Fibroblast of upper back skin (primary cell): ENCODE measurements at regions not wholly inside any gene's neighbourhood (a gene's known extent, or its start where the extent isn't known, plus 50 kb on each side); places are given as distances from the start of the nearest gene placed in this dataset.
"Not testable (repeated sequence)": the region's sequence is repeated elsewhere in the genome, so short reads cannot be mapped to it uniquely, and the experiment has no call there.

Source experiments
- DNase-seq: peaks from one replicate; pipeline ENCODE4 v3.0.0-alpha.2; 2013

DNA sequence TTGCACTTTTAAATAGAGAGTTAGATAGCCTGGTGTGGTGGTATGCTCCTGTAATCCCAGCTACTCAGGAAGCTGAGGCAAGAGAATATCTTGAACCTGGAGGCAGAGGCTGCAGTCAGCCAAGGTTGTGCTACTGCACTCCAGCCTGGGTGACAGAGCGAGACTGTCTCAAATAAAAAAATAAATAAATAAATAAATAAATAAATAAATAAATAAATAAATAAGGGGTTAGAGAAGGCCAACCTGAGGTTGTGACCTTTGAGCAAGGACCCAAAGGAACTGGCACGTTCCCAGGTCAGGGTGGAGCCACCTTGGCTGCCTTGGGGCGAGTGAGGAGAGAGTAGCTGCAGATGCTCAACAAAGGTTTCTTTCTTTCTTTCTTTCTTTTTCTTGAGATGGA lies 65.3 kb upstream of the TENM4 start:
- DNase-seq = no peak

DNA sequence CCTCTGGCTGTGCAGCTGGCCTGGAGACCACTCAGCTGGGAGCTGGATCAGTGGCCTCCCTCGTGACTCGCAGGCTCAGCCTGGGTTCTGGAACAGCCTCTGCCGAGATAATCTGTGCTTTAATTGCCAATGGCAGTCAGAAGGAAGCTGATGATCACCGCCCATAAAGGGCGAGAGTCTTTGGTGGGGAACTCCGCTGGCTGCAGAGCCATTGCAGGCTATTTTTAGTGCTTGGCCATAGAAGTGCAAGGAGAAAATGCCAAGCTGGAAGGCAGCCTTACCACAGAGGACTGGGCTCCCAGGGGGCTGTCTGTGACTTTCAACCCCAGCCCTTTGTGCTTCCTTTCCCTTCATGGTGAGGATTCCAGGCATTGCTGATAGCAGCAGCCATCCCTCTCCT lies 62.2 kb upstream of the TENM4 start:
- DNase-seq = peak; percentile 36

DNA sequence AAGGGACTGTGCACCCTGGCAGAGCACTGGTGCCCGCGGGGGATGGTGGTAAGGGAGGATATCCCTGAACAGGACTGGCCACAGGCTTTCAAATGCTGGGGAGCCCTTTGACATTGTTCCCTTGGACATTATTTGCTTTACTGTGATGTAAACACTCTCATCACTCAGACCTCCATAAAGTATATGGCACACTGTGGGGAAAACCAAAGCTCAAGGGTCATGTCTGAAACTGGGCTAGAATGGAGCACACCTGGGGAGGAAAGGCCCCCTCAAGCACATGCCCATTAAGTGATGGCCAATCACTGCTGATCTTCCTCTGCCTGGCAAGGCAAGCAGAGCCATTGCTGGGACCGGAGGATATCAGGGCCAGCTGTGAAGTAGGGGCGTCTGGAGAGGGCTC lies 60.9 kb upstream of the TENM4 start:
- DNase-seq = no peak

DNA sequence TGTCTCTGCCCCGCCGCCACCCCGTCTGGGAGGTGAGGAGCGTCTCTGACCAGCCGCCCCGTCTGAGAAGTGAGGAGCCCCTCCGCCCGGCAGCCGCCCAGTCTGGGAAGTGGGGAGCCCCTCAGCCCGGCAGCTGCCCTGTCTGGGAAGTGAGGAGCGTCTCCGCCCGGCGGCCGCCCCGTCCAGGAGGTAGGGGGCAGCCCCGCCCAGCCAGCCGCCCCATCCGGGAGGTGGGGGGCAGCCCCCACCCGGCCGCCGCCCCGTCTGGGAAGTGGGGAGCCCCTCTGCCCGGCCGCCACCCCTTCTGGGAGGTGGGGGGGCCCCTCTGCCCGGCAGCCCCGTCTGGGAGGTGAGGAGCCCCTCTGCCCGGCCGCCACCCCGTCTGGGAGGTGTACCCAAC lies 59.1 kb upstream of the TENM4 start:
- DNase-seq = not testable (repeated sequence)

DNA sequence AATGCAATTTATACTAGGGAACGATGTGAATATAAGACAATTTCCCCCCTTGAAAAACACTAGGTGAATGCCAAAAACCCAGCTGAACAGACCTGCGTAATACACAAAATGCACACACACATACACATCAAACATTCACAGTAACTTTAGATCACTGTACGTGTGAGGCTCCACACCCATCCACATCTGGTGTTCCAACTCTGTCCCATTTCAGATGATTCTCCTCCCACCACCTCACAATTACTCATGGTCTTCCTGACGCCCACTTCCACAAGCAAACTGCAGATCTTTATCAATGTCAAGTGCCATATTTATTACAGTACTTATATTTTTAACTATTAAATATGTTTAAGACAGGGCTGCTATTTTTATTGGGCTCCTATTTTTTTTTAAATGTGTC lies 57.8 kb upstream of the TENM4 start:
- DNase-seq = peak; percentile 9

DNA sequence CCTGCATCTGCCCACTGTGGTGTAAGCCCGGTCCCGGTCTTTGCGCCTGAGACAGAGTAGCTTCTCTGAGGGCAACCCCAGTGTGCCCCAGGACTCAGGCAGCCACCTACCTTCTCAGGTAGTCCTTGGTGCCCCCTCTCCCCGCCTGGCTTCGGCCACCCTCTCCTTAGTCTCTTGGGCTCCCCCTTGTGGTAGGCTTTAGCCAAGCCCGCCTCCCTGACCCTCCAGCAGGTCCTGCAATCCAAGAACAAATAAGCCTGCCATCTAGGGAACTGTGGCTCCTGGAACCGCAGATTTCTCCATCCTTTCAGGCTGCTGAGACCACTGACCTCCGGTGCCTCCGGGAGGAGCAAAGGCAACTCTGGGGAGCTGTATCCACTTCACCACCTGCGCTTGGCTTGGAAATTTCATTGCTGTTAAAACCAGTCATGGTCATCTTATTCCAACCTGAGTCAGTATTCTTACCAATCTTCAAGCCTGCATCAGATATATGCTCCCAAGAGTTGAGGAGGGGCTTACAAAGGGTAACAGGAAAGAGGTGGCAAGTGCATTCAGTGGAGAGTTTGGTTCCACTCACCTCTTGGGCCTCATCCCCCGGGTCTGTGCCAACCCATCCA lies 52.8 kb upstream of the TENM4 start:
- DNase-seq = peak; percentile 63

DNA sequence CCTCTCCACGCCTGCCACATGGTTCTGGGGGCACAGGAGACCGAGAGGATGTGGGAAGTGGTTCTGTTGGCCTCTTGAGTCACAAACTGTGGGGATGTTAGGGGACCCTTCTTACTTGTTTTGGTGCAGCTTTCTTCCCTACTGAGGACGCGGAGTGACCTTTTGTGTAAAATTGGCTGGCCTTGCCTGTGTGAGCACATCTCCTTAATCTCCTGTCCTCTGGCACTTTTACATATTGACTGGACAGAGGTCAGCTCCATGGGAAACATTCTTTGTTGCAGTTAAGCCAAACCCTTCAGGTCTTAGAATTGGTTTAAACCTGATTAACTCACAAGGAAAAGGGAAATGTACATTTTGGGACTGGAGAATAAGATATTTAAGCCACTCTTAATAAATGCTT lies 51.2 kb upstream of the TENM4 start:
- no peak for DNase-seq
